Vagina (tissue), 2 donors: ENCODE measurements at regions not wholly inside any gene's neighbourhood (a gene's known extent, or its start where the extent isn't known, plus 50 kb on each side); places are given as distances from the start of the nearest gene placed in this dataset.

Source experiments
- CTCF ChIP-seq, 3 experiments: fragments of 450-650 bp in 2 of 3; fragments of 200-600 bp in 1 of 3; sonication (generic) in 1 of 3; IDR thresholded peaks; one replicate each; pipeline ENCODE4 v1.5.1; 2017 to 2019; ENCODE audit warnings: antibody characterized with exemption in 3 of 3, mild to moderate bottlenecking in 2 of 3, moderate library complexity in 2 of 3
- POLR2A ChIP-seq, 2 donors: fragments of 450-650 bp; IDR thresholded peaks; one replicate each; pipeline ENCODE4 v1.6.1; 2017; ENCODE audit warnings: antibody characterized with exemption in 2 of 2, mild to moderate bottlenecking in 2 of 2, moderate library complexity in 2 of 2

GRCh38 chr5:54861212-54861894 lies 124.0 kb downstream of the ESM1 start:
- TF ChIP-seq POLR2A (IDR thresholded peaks at IDR 0.05) (no peak), CTCF (IDR thresholded peaks at IDR 0.05) (no peak)
